AG09309 (cell line): ENCODE measurements at regions not wholly inside any gene's neighbourhood (a gene's known extent, or its start where the extent isn't known, plus 50 kb on each side); places are given as distances from the start of the nearest gene placed in this dataset.

Source experiments
- DNase-seq: peaks from one replicate; pipeline ENCODE4 v3.0.0-alpha.2; 2010; ENCODE audit warnings: low read depth
- H3K4me3 ChIP-seq: 2 replicates; pipeline ENCODE4 v1.5.1; 2011; ENCODE audit warnings: mild to moderate bottlenecking, low read depth, low read length, moderate library complexity; ENCODE audit not compliant: control insufficient read depth
- TF ChIP-seq, protein P1 (sequence below): IDR thresholded peaks from 2 replicates; pipeline ENCODE4 v1.5.1; 2011; ENCODE audit warnings: mild to moderate bottlenecking, low read depth, low read length, inconsistent platforms; ENCODE audit not compliant: insufficient read depth, control insufficient read depth; ENCODE audit errors: missing control alignments

DNA sequence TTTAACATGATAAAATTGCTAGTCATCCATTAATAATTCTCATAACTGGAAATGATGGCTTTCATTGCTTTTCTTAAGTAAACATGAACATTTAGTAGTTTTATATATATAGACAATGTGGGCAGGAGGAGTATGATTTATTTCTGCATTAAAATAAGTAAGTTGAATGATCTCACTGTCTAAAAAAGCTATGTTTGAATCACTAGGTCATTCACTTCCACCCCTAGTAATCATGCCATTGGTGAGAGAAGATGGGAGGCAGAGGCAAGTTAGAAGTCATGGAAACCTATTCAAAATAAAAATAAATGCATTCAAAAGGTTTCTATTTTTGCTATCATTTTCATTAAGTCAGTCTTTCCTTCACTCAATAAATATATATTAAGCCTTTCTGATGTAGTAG lies 226.4 kb downstream of the DUSP10 start:
- H3K4me3 ChIP-seq = no peak overlapping the region
- TF ChIP-seq, protein P1, sequence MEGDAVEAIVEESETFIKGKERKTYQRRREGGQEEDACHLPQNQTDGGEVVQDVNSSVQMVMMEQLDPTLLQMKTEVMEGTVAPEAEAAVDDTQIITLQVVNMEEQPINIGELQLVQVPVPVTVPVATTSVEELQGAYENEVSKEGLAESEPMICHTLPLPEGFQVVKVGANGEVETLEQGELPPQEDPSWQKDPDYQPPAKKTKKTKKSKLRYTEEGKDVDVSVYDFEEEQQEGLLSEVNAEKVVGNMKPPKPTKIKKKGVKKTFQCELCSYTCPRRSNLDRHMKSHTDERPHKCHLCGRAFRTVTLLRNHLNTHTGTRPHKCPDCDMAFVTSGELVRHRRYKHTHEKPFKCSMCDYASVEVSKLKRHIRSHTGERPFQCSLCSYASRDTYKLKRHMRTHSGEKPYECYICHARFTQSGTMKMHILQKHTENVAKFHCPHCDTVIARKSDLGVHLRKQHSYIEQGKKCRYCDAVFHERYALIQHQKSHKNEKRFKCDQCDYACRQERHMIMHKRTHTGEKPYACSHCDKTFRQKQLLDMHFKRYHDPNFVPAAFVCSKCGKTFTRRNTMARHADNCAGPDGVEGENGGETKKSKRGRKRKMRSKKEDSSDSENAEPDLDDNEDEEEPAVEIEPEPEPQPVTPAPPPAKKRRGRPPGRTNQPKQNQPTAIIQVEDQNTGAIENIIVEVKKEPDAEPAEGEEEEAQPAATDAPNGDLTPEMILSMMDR = no peak
- DNase-seq = no peak

DNA sequence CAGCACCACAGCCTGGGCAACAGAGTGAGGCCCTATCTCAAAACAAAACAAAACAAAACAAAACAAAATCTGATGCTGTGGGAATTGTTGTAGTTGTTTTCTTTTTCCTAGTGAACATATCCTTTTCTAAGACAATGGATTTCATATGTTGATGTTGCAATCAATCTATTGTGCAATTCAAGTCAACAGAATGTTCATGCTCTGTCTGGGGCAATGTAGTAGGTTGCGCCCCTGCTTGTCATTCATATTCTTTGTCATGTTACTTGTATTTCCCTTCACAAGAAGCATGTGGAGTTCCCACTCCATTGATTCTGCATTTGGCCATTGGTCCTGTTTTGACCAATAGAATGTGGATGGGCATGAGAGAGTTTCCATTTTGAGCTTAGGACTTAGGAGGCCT lies 223.9 kb downstream of the DUSP10 start:
- TF ChIP-seq, protein P1 = no peak
- no peak overlapping the region for H3K4me3 ChIP-seq
- peak; percentile 44 for DNase-seq

DNA sequence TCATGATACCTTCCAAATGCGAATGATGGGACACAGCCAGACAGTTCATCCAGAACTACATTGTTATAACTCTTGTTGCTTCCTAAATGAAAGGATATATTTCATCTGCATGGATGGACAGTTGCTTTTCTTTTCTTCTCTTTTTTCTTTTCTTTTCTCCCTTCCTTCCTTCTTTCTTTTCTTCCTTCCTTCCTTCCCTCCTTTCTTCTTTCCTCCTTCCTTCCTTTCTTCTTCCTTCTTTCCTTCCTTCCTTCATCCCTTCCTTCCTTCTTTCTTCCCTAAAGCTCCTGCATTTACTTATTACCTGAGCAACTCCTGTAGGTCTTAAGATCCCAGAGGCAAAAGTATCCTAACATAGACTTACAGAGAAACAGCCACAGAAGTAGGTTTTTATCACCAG lies 221.6 kb downstream of the DUSP10 start:
- TF ChIP-seq, protein P1 = no peak
- H3K4me3 ChIP-seq = no peak overlapping the region
- no peak for DNase-seq

DNA sequence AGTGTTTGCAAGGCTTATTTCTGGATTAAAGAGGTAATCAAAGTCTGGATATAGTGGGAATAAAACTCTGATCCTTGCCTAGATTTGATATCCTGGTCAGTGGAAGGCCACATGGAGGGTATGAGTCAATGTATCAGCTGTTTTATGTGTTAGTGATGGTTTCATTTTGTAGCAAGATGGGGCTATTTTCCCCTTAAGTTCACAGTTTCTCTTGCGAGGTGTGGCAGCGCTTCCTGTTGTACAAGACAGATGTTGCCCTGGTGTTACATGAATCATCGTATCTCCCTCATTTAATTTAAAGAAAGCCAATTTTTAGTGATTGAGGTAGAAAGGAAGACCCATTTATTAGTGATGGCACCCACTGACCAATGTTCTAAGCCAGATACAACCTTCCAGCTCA lies 220.2 kb downstream of the DUSP10 start:
- DNase-seq = no peak
- H3K4me3 ChIP-seq = no peak overlapping the region
- TF ChIP-seq, protein P1 = no peak

DNA sequence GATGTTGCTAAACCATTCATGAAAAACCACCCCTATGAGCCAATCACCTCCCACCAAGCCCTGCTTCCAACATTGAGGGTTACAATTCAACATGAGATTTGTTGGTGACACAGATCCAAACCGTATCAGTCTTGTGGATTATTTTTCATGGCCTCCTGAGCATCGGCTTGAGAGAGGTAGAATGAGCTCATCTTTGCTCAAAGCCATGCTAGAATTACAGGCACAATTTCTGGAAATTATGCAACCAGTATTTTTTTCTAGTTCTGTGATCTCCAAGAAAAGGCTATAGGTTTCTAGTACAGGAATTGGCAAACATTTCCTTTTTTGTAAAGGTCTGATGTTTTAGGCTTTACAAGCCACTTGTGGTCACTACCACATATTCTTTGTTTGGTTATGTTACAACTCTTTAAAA lies 219.4 kb downstream of the DUSP10 start:
- TF ChIP-seq, protein P1 = no peak
- DNase-seq = peak; percentile 32
- H3K4me3 ChIP-seq = no peak overlapping the region

DNA sequence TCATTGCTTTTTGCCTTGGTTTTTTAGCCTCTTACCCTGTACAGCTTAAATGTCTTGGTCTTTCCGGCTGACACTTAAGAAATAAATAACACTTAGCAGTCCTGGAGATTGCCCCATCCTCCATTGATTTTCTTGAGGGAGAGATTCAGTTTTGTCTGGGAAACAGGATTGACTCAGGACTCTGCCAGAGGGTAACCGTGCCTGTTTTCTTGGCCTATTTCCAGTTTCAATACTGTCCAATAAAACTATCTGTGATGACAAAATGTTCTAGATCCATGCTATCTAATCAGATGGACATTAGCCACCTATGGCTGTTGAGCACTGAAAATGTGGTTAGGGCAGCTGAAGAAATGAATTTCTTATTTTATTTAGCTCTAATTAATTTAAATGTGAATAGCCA lies 216.1 kb downstream of the DUSP10 start:
- H3K4me3 ChIP-seq = no peak overlapping the region
- no peak for DNase-seq
- TF ChIP-seq, protein P1 = no peak

DNA sequence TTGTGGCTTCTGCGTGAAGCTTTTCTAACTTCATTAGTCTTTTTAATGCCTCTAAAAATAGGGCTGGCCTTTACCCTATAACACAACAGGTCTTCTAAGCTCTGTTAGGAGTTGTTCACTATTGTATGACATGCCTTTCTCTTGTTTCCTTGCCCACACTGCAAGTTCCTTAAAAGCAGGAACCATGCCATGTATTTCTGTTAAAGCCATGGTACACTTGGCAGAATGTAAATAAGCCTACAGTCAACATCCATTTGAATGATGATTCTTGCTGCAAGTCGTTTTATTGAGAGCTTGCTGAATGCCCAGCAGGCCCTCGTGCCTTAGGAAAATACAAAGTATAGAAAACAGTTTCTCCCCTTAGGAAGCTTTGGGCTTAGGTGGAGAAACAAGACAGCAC lies 214.6 kb downstream of the DUSP10 start:
- H3K4me3 ChIP-seq = no peak overlapping the region
- DNase-seq = no peak
- TF ChIP-seq, protein P1 = no peak
